Hematopoietic multipotent progenitor cell treated with erythropoietin and hydrocortisone succinate and interleukin-3 and kit ligand, for 4 days (in vitro differentiated cells): ENCODE measurements at regions not wholly inside any gene's neighbourhood (a gene's known extent, or its start where the extent isn't known, plus 50 kb on each side); places are given as distances from the start of the nearest gene placed in this dataset.
"Not testable (repeated sequence)": the region's sequence is repeated elsewhere in the genome, so short reads cannot be mapped to it uniquely, and the experiment has no call there.

Source experiments
- DNase-seq: peaks from one replicate; pipeline ENCODE4 v3.0.0-alpha.2; 2015

GRCh38 chr2:84373391-84373790 is 85.7 kb downstream of the SUCLG1 start:
- no peak for DNase-seq

- DNase-seq, result no peak
These were observed 96.5 kb downstream of the SUCLG1 start for GRCh38 chr2:84362541-84362940.

- DNase-seq, result no peak
These were observed 121.0 kb downstream of the SUCLG1 start for GRCh38 chr2:84338069-84338468.

GRCh38 chr2:84327645-84328249 is 131.3 kb downstream of the SUCLG1 start:
- DNase-seq, result no peak

GRCh38 chr2:84326831-84327432 is 132.1 kb downstream of the SUCLG1 start:
- DNase-seq, result no peak

- no peak for DNase-seq
These were observed 135.2 kb downstream of the SUCLG1 start for GRCh38 chr2:84323890-84324289.

GRCh38 chr2:84320940-84321339 is 138.1 kb downstream of the SUCLG1 start:
- DNase-seq, result no peak

- no peak for DNase-seq
These were observed 139.5 kb downstream of the SUCLG1 start for GRCh38 chr2:84319581-84319980.

GRCh38 chr2:84317135-84317534 is 141.9 kb downstream of the SUCLG1 start:
- no peak for DNase-seq

- peak; percentile 89 for DNase-seq
These were observed 144.2 kb downstream of the SUCLG1 start for GRCh38 chr2:84314901-84315330.

- DNase-seq, result no peak
These were observed 144.8 kb downstream of the SUCLG1 start for GRCh38 chr2:84314250-84314649.

- DNase-seq, result no peak
These were observed 149.8 kb downstream of the SUCLG1 start for GRCh38 chr2:84309281-84309680.

- no peak for DNase-seq
These were observed 152.7 kb downstream of the SUCLG1 start for GRCh38 chr2:84306361-84306760.

GRCh38 chr2:84302513-84303412 is 156.3 kb downstream of the SUCLG1 start:
- DNase-seq, result peak; percentile 76

- DNase-seq, result no peak
These were observed 157.4 kb downstream of the SUCLG1 start for GRCh38 chr2:84301717-84302116.

GRCh38 chr2:84300696-84301029 is 158.4 kb downstream of the SUCLG1 start:
- DNase-seq, result no peak

- not testable (repeated sequence) for DNase-seq
These were observed 158.9 kb downstream of the SUCLG1 start for GRCh38 chr2:84300001-84300695.

GRCh38 chr2:84299211-84299775 is 159.8 kb downstream of the SUCLG1 start:
- no peak for DNase-seq

- no peak for DNase-seq
These were observed 161.9 kb downstream of the SUCLG1 start for GRCh38 chr2:84297155-84297554.

- no peak for DNase-seq
These were observed 165.2 kb downstream of the SUCLG1 start for GRCh38 chr2:84293791-84294380.

- DNase-seq, result no peak
These were observed 166.5 kb downstream of the SUCLG1 start for GRCh38 chr2:84292545-84292944.

- DNase-seq, result no peak
These were observed 168.5 kb downstream of the SUCLG1 start for GRCh38 chr2:84290537-84290936.

- DNase-seq, result no peak
These were observed 170.8 kb downstream of the SUCLG1 start for GRCh38 chr2:84288293-84288692.
